Stimulated activated CD8-positive, alpha-beta memory T cell treated with anti-CD3 and anti-CD28 coated beads, Interleukin-4, amount 100 ng/mL, for 48 hours (primary cell): ENCODE measurements at regions not wholly inside any gene's neighbourhood (a gene's known extent, or its start where the extent isn't known, plus 50 kb on each side); places are given as distances from the start of the nearest gene placed in this dataset.
"Not testable (repeated sequence)": the region's sequence is repeated elsewhere in the genome, so short reads cannot be mapped to it uniquely, and the experiment has no call there.

ENCODE experiments used
- DNase-seq: peaks from one replicate; pipeline ENCODE4 v3.0.0-alpha.2; 2020

GRCh38 chr5:108696951-108697715 lies 50.6 kb upstream of the FER start:
- no peak for DNase-seq

- DNase-seq: no peak
These were observed 51.3 kb upstream of the FER start for GRCh38 chr5:108696407-108696806.

- DNase-seq: no peak
These were observed 59.2 kb upstream of the FER start for GRCh38 chr5:108688485-108688884.

GRCh38 chr5:108687595-108688200 lies 60.0 kb upstream of the FER start:
- DNase-seq: no peak

GRCh38 chr5:108686676-108687075 lies 61.0 kb upstream of the FER start:
- no peak for DNase-seq

- DNase-seq: not testable (repeated sequence)
These were observed 62.1 kb upstream of the FER start for GRCh38 chr5:108685448-108686216.

GRCh38 chr5:108681079-108681921 lies 66.4 kb upstream of the FER start:
- no peak for DNase-seq

- DNase-seq: no peak
These were observed 69.6 kb upstream of the FER start for GRCh38 chr5:108678091-108678490.

GRCh38 chr5:108675736-108676135 lies 72.0 kb upstream of the FER start:
- no peak for DNase-seq

GRCh38 chr5:108672639-108673038 lies 75.1 kb upstream of the FER start:
- no peak for DNase-seq

GRCh38 chr5:108670591-108671289 lies 77.0 kb upstream of the FER start:
- no peak for DNase-seq

- DNase-seq: no peak
These were observed 78.2 kb upstream of the FER start for GRCh38 chr5:108669462-108669861.

- no peak for DNase-seq
These were observed 86.0 kb upstream of the FER start for GRCh38 chr5:108661590-108662219.

- no peak for DNase-seq
These were observed 86.7 kb upstream of the FER start for GRCh38 chr5:108661024-108661423.

GRCh38 chr5:108660291-108660690 lies 87.4 kb upstream of the FER start:
- no peak for DNase-seq

- DNase-seq: no peak
These were observed 88.2 kb upstream of the FER start for GRCh38 chr5:108659531-108659930.

- DNase-seq: no peak
These were observed 91.8 kb upstream of the FER start for GRCh38 chr5:108655750-108656450.

GRCh38 chr5:108654051-108654450 lies 93.6 kb upstream of the FER start:
- no peak for DNase-seq

- no peak for DNase-seq
These were observed 94.5 kb upstream of the FER start for GRCh38 chr5:108653201-108653600.

- no peak for DNase-seq
These were observed 96.7 kb upstream of the FER start for GRCh38 chr5:108650997-108651396.

- DNase-seq: no peak
These were observed 98.1 kb upstream of the FER start for GRCh38 chr5:108649646-108650045.
